Mesothelial cell of epicardium (in vitro differentiated cells): ENCODE measurements at regions not wholly inside any gene's neighbourhood (a gene's known extent, or its start where the extent isn't known, plus 50 kb on each side); places are given as distances from the start of the nearest gene placed in this dataset.

Source experiments
- DNase-seq, 2 experiments: peaks; one replicate each; pipeline ENCODE4 v3.0.0; 2021; ENCODE audit warnings: low spot score in 2 of 2; ENCODE audit not compliant: unreplicated experiment in 2 of 2
- H3K27ac Mint-ChIP-seq: 2 replicates; pipeline ENCODE4 v1.8.0; 2021; ENCODE audit warnings: mixed read lengths
- H3K27me3 Mint-ChIP-seq: 2 replicates; pipeline ENCODE4 v1.8.0; 2021; ENCODE audit warnings: low read depth, mixed read lengths
- H3K36me3 Mint-ChIP-seq: 2 replicates; pipeline ENCODE4 v1.8.0; 2021; ENCODE audit warnings: mixed read lengths
- H3K4me1 Mint-ChIP-seq: 2 replicates; pipeline ENCODE4 v1.8.0; 2021; ENCODE audit warnings: mixed read lengths
- H3K4me3 Mint-ChIP-seq: 2 replicates; pipeline ENCODE4 v1.8.0; 2021; ENCODE audit warnings: mild to moderate bottlenecking, moderate library complexity, mixed read lengths
- H3K9me3 Mint-ChIP-seq: 2 replicates; pipeline ENCODE4 v1.8.0; 2021; ENCODE audit warnings: mixed read lengths
- TF ChIP-seq, protein P1 (sequence below): fragments of 200-600 bp; sonication (generic); IDR thresholded peaks from one replicate; pipeline ENCODE4 v1.5.0; 2021; ENCODE audit warnings: antibody characterized with exemption; ENCODE audit not compliant: unreplicated experiment

DNA sequence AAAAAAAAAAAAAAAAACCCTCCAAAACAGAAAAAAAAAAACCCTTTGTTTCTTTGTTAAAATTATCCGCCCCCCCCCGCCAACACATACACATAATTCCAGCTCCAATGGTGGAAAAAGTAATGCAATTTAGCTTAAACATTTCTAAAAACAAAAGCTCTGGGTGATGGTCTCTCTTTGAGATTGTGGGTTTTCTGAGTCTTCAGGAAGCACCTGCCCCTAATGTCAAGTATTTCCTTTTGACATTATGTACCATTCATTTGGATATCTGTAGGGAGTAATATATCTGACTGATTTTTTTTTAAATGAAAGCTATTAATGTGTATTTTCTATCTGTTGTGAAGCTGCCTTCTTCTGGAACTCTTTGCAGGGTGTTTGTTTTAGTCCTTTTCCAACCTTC, 389.7 kb downstream of the TAF11L14 start:
- Mint-ChIP-seq H3K27ac (no peak overlapping the region), H3K4me3 (no peak overlapping the region), H3K27me3 (peaks cover 20% of the 10 kb centered on the region)

DNA sequence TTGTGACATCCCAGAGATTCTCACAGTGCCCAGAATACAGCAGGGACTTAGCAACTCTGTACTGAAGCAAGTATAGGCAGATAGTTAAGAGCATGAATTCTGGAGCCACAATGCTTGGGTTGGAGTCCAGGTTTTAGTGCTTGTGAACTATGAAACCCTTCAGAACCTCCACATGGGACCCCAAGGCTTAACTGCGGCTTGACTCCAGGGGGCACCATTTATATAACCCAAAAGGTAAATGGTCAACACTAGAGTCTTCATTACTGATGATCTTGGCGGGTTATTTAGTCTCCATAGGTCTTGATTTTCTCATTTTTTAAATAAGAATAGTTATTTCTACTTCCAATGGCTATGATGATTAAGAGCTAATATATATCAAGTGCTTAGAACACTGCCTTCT, 390.3 kb downstream of the TAF11L14 start:
- TF ChIP-seq, protein P1, sequence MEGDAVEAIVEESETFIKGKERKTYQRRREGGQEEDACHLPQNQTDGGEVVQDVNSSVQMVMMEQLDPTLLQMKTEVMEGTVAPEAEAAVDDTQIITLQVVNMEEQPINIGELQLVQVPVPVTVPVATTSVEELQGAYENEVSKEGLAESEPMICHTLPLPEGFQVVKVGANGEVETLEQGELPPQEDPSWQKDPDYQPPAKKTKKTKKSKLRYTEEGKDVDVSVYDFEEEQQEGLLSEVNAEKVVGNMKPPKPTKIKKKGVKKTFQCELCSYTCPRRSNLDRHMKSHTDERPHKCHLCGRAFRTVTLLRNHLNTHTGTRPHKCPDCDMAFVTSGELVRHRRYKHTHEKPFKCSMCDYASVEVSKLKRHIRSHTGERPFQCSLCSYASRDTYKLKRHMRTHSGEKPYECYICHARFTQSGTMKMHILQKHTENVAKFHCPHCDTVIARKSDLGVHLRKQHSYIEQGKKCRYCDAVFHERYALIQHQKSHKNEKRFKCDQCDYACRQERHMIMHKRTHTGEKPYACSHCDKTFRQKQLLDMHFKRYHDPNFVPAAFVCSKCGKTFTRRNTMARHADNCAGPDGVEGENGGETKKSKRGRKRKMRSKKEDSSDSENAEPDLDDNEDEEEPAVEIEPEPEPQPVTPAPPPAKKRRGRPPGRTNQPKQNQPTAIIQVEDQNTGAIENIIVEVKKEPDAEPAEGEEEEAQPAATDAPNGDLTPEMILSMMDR: no peak
- Mint-ChIP-seq H3K9me3 (peaks cover 17% of the 10 kb centered on the region), H3K27me3 (peaks cover 16% of the 10 kb centered on the region), H3K4me1 (peaks cover 8% of the 10 kb centered on the region), H3K4me3 (no peak overlapping the region), H3K36me3 (no peaks in the 10 kb centered on the region), H3K27ac (no peak overlapping the region)
- no peak for DNase-seq

More for the DNA sequence above, 389.7 kb downstream of the TAF11L14 start:
- TF ChIP-seq, protein P1: no peak
- peaks cover 17% of the 10 kb centered on the region for H3K9me3 Mint-ChIP-seq
- no peak for DNase-seq
- no peaks in the 10 kb centered on the region for H3K36me3 Mint-ChIP-seq
- H3K4me1 Mint-ChIP-seq: peaks cover 8% of the 10 kb centered on the region

DNA sequence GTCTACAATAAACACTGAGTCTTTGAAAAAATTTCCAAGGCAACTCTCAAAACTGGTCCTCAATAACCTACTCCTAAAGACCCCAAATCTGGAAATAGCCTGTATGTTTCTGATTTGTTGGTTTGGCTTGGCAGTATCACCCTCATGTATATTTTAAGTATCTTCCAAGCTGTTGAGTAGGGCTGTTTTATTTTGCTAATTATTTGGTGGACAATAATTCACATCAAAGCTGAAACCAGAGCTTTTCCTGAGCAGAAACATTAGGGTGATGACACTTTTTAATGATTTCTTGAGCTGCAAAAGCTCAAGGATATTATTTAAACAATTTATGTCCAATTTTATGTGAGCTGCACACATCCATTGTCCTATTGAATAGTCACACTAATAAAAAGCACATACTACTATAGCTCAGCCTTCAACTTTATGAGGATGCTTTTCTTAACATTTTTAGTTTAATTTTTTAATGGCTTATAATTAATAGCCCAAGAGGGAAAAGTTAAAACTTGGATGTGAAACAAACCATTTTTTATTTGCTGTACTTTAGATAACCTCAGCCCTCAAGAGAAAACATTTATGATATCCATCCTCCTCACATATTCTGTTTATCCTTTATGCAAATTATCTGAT, 393.1 kb downstream of the TAF11L14 start:
- Mint-ChIP-seq H3K9me3 (peaks cover 20% of the 10 kb centered on the region), H3K27me3 (no peaks in the 10 kb centered on the region), H3K4me1 (peaks cover 8% of the 10 kb centered on the region), H3K36me3 (no peaks in the 10 kb centered on the region), H3K27ac (no peak overlapping the region), H3K4me3 (no peak overlapping the region)
- no peak for DNase-seq
- TF ChIP-seq, protein P1: no peak

DNA sequence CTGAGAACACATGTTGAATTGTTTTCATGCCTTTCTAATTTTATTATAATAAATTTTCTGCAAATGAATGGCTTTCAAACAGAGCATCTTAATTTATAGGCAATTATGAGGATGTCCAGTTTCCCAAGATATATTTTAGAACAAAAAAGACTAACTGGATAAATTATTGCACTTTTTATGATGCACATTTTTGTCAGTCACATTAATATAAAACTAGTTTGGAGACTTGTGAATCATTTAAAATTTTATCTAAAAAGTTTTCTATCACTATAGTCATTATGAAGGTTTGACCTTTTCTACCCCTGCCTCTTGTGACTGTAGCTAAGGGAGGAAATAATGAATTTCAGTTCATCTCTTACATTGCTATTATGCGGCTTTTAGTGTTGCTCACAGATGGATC, 393.8 kb downstream of the TAF11L14 start:
- TF ChIP-seq, protein P1: no peak
- DNase-seq: no peak
- Mint-ChIP-seq H3K27ac (no peak overlapping the region), H3K27me3 (no peaks in the 10 kb centered on the region), H3K4me1 (peaks cover 8% of the 10 kb centered on the region), H3K4me3 (no peak overlapping the region), H3K36me3 (no peaks in the 10 kb centered on the region), H3K9me3 (peaks cover 25% of the 10 kb centered on the region)

DNA sequence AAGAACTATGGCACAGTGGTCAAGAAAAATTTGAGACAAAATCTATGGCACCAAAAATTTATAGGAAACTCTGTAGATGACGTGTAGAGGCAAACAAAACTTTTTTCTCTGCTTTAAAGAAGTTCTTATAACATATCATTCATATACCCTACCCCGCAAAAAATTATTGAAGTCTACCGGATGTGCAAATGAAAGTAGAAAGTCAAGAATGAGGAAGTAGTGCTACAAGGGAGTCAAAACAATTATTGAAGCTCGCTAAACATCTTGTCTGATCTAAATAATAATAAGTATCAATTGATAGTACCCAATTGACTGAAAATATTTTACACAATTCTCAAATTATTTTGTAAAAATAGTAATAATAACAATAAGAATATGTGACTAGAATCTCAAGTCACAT, 398.5 kb downstream of the TAF11L14 start:
- TF ChIP-seq, protein P1: no peak
- Mint-ChIP-seq H3K4me1 (peaks cover 5% of the 10 kb centered on the region), H3K27ac (no peak overlapping the region), H3K9me3 (peaks cover 11% of the 10 kb centered on the region), H3K27me3 (peaks cover 4% of the 10 kb centered on the region), H3K4me3 (no peak overlapping the region), H3K36me3 (no peaks in the 10 kb centered on the region)
- no peak for DNase-seq

DNA sequence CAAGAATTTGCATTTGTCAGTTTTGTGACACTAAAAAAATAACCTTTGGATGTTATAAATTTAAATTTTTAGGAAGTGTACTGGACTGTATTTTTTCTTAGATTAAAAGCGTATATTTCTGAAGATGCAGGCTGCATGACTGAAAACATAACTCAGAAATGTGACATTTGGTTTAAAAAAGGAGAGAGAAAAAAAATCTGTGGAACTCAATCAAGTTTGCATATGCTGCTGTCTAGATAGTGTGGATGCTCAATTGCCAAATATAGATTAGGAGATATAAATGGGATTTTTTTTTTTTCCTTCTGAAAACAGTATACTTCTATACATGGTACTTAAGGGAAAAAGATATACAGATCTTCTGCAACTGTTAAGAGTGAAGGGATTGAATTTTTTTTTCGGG, 402.3 kb downstream of the TAF11L14 start:
- Mint-ChIP-seq H3K27ac (no peak overlapping the region), H3K4me3 (no peak overlapping the region), H3K4me1 (no peaks in the 10 kb centered on the region), H3K27me3 (peaks cover 4% of the 10 kb centered on the region), H3K36me3 (no peaks in the 10 kb centered on the region), H3K9me3 (peaks cover 12% of the 10 kb centered on the region)
- TF ChIP-seq, protein P1: no peak
- no peak for DNase-seq
